ENCODE measurements at regions not wholly inside any gene's neighbourhood (a gene's known extent, or its start where the extent isn't known, plus 50 kb on each side); places are given as distances from the start of the nearest gene placed in this dataset.

GRCh38 chr12:83257726-83258125 lies 571.0 kb downstream of the TMTC2 start:
- H3K27ac Mint-ChIP-seq (ENCODE audit: unreplicated experiment), result no peak overlapping the region
- Histone ChIP-seq H3K9me3 (ENCODE audit: insufficient read depth, low read depth, low read length) (no peaks in the 10 kb centered on the region), H3K27me3 (ENCODE audit: insufficient read depth, low read length) (no peaks in the 10 kb centered on the region), H2AFZ (ENCODE audit: low read depth, low read length) (no peak overlapping the region), H3K4me2 (ENCODE audit: low read length) (no peak overlapping the region), H3K4me1 (ENCODE audit: insufficient read depth, low read length) (no peaks in the 10 kb centered on the region), H3K4me3 (ENCODE audit: insufficient read depth, low read depth, low read length) (no peak overlapping the region), H3K9ac (ENCODE audit: low read length) (no peak overlapping the region), H3K27ac (ENCODE audit: low read depth, low read length) (no peak overlapping the region), H3K36me3 (ENCODE audit: insufficient read depth, low read length) (no peaks in the 10 kb centered on the region), H3K79me2 (ENCODE audit: insufficient read depth, low read length) (no peaks in the 10 kb centered on the region), H4K20me1 (ENCODE audit: insufficient read depth, low read length) (no peaks in the 10 kb centered on the region)
- FAIRE-seq (no peak), DNase-seq (ENCODE audit: low read depth) (no peak)
- peaks cover 6% of the 10 kb centered on the region for H3K9me3 Mint-ChIP-seq (ENCODE audit: unreplicated experiment)
- no peaks in the 10 kb centered on the region for H3K27me3 Mint-ChIP-seq (ENCODE audit: low read depth, unreplicated experiment)
- H3K36me3 Mint-ChIP-seq (ENCODE audit: low read depth, unreplicated experiment), result no peaks in the 10 kb centered on the region
- no peaks in the 10 kb centered on the region for H3K4me1 Mint-ChIP-seq (ENCODE audit: low read depth, unreplicated experiment)
- H3K4me3 Mint-ChIP-seq (ENCODE audit: unreplicated experiment), result no peak overlapping the region
- TF ChIP-seq EZH2 (IDR thresholded peaks at IDR 0.05; ENCODE audit: insufficient read depth, low read length) (no peak), CTCF (IDR thresholded peaks at IDR 0.05; ENCODE audit: insufficient read depth, low read depth, low read length) (no peak)

- no peak overlapping the region for H3K4me2 ChIP-seq (ENCODE audit: low read length)
- TF ChIP-seq CTCF (IDR thresholded peaks at IDR 0.05; ENCODE audit: insufficient read depth, low read depth, low read length) (no peak), EZH2 (IDR thresholded peaks at IDR 0.05; ENCODE audit: insufficient read depth, low read length) (no peak)
- no peak overlapping the region for H3K4me3 Mint-ChIP-seq (ENCODE audit: unreplicated experiment)
- no peak overlapping the region for H3K27ac Mint-ChIP-seq (ENCODE audit: unreplicated experiment)
- no peak overlapping the region for H2AFZ ChIP-seq (ENCODE audit: low read depth, low read length)
- no peaks in the 10 kb centered on the region for H4K20me1 ChIP-seq (ENCODE audit: insufficient read depth, low read length)
- H3K9ac ChIP-seq (ENCODE audit: low read length), result no peak overlapping the region
- no peaks in the 10 kb centered on the region for H3K36me3 Mint-ChIP-seq (ENCODE audit: low read depth, unreplicated experiment)
- no peak overlapping the region for H3K4me3 ChIP-seq (ENCODE audit: insufficient read depth, low read depth, low read length)
- H3K27me3 Mint-ChIP-seq (ENCODE audit: low read depth, unreplicated experiment), result no peaks in the 10 kb centered on the region
- DNase-seq (ENCODE audit: low read depth) (no peak), FAIRE-seq (no peak)
- H3K27ac ChIP-seq (ENCODE audit: low read depth, low read length), result no peak overlapping the region
- H3K27me3 ChIP-seq (ENCODE audit: insufficient read depth, low read length), result no peaks in the 10 kb centered on the region
- no peaks in the 10 kb centered on the region for H3K4me1 ChIP-seq (ENCODE audit: insufficient read depth, low read length)
- H3K4me1 Mint-ChIP-seq (ENCODE audit: low read depth, unreplicated experiment), result no peaks in the 10 kb centered on the region
- peaks cover 6% of the 10 kb centered on the region for H3K9me3 Mint-ChIP-seq (ENCODE audit: unreplicated experiment)
- no peaks in the 10 kb centered on the region for H3K9me3 ChIP-seq (ENCODE audit: insufficient read depth, low read depth, low read length)
- no peaks in the 10 kb centered on the region for H3K36me3 ChIP-seq (ENCODE audit: insufficient read depth, low read length)
- H3K79me2 ChIP-seq (ENCODE audit: insufficient read depth, low read length), result no peaks in the 10 kb centered on the region
Measured at GRCh38 chr12:83256562-83256961, 569.9 kb downstream of the TMTC2 start.

GRCh38 chr12:83250866-83251265 lies 564.2 kb downstream of the TMTC2 start:
- TF ChIP-seq CTCF (IDR thresholded peaks at IDR 0.05; ENCODE audit: insufficient read depth, low read depth, low read length) (no peak), EZH2 (IDR thresholded peaks at IDR 0.05; ENCODE audit: insufficient read depth, low read length) (no peak)
- Histone ChIP-seq H3K27me3 (ENCODE audit: insufficient read depth, low read length) (no peaks in the 10 kb centered on the region), H3K4me3 (ENCODE audit: insufficient read depth, low read depth, low read length) (no peak overlapping the region), H3K4me1 (ENCODE audit: insufficient read depth, low read length) (no peaks in the 10 kb centered on the region), H3K9ac (ENCODE audit: low read length) (no peak overlapping the region), H3K9me3 (ENCODE audit: insufficient read depth, low read depth, low read length) (no peaks in the 10 kb centered on the region), H4K20me1 (ENCODE audit: insufficient read depth, low read length) (no peaks in the 10 kb centered on the region), H2AFZ (ENCODE audit: low read depth, low read length) (no peak overlapping the region), H3K4me2 (ENCODE audit: low read length) (no peak overlapping the region), H3K27ac (ENCODE audit: low read depth, low read length) (no peak overlapping the region), H3K36me3 (ENCODE audit: insufficient read depth, low read length) (no peaks in the 10 kb centered on the region), H3K79me2 (ENCODE audit: insufficient read depth, low read length) (no peaks in the 10 kb centered on the region)
- Mint-ChIP-seq H3K4me1 (ENCODE audit: low read depth, unreplicated experiment) (no peaks in the 10 kb centered on the region), H3K36me3 (ENCODE audit: low read depth, unreplicated experiment) (no peaks in the 10 kb centered on the region), H3K9me3 (ENCODE audit: unreplicated experiment) (peaks cover 2% of the 10 kb centered on the region), H3K27me3 (ENCODE audit: low read depth, unreplicated experiment) (no peaks in the 10 kb centered on the region), H3K4me3 (ENCODE audit: unreplicated experiment) (no peak overlapping the region), H3K27ac (ENCODE audit: unreplicated experiment) (no peak overlapping the region)
- no peak for FAIRE-seq
- DNase-seq (ENCODE audit: low read depth), result no peak

Data from astrocyte (in vitro differentiated cells and primary cell).